ENCODE measurements at regions not wholly inside any gene's neighbourhood (a gene's known extent, or its start where the extent isn't known, plus 50 kb on each side); places are given as distances from the start of the nearest gene placed in this dataset.

DNA sequence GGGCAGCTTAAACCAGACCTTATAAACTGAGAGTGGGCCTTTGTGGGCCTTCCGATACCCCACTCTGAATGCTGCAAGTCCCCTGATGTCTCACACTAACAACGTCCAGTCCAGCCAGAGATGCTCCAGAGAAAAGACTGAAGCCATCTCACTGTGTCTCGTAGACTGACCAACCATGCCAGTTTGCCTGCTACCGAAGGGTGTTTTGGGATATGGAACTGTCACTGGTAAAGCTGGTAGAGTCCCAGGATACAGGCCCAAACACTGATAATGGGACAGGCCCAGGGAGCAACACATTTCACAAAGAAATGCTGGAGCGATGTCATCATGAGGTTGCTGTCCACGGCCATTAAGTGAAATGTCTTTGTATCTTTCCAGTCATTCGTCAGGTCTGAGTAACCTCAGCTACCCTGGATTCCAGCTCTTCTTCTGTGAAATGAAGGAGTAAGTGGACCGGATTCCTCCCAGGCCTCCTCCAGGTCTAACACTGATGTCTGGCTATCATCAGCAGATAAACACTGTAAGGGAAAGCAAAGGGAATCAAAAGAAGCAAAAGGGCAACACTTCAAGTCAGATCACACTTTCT lies 81.6 kb downstream of the SLC5A7 start:
- no peak for FAIRE-seq

DNA sequence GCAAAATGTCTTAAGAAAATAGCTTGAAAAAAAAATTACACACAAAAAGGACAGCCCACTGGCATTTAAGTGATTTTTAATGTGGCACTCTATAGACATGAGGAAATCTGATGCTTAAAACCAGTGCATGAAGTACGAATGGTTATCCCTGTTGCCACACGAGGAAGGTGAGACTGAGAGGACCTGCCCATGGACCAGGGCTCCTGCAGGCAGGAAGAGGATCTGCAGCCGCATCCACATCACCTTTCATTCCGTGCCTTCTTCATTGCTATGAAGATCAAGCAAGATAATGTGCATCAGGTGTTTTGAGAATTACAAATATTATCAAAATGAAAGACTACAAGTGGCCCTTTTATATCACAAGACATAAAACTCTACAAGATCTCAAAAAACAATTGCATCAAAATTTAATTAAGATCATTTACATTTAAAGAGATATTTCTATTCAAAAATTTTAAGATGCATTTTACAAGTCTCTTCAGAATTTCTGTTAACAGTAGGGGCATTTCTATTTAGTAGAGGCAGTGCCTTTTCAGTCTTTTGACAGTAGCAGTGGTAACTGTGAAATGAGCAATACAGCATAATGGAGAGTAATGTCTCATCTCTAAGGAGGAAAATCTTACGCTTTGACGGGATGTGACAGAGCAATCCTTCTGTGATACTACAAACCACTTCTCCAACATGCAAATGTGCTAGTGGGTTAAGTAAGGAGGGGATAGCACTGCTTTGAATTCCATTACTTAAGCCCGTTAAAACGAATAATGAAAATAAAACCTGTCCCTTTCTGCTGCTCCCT lies 83.4 kb downstream of the SLC5A7 start:
- FAIRE-seq, result no peak

DNA sequence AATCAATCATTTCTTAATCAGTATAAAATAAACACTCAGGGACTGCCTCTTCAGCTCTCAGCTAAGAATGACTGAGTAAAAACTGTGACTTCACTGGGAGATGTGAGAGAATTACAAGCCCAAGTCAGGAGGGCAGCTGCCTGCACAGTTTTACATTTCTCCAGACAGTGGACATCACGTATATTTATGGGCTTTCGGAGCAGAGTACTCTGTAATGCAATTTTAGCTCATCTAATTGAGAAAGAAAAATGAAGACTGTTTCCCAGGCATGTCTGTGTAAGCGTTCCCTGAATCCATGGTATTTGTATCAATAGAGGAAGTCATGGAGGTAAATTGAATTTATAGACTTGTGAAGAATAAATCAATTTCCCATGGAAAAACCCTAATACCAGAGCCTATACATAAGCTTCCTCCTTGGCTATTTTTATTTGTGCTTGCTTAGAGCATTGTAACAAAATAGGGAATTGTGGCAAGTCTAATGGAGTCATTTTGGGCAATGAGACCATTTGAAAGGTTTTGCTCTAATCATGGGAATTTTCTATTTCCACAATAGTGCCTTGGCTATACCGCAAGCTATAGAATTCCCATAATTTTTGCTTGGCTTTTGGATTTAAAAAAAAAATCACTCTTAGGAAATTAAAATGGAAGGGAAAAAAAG lies 87.2 kb downstream of the SLC5A7 start:
- FAIRE-seq, result no peak

DNA sequence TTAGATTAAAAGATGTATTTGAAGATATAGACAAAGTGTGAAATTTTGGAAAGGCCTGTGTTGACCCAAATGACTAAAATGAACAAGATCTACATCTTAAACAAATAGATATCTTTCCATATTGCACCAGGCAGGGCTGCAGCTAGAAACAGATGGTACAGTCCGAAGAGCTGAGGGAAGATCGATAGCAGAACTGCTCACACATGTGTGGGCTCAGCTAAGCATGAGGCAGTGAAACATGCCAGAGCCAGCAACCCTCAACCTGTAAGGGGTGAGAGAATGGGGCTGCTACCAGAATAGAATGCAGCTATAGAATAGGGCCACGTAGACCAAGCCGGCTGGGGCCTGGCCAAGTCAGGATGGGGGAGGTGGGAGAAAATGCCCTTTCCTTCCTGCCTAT lies 87.8 kb downstream of the SLC5A7 start:
- no peak for FAIRE-seq

DNA sequence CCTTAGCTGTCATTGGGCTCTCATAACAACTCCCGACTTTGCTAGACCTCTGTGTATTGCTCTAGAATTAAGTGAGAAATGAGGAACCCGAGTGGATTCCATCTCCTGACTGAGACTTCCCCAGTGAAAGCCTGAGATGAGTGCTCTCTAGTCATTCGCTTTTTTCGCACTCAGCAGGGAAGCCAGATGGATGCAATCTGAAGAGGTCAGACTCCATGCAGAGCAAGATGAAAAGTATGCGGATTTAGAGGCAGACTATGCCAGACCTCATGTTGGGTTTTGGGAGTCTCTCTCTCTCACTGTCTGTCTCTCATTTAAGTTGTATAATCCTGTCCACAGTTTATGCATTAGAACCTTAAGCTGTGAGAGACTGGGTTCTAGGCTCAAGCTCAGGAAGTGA lies 88.6 kb downstream of the SLC5A7 start:
- no peak for FAIRE-seq

DNA sequence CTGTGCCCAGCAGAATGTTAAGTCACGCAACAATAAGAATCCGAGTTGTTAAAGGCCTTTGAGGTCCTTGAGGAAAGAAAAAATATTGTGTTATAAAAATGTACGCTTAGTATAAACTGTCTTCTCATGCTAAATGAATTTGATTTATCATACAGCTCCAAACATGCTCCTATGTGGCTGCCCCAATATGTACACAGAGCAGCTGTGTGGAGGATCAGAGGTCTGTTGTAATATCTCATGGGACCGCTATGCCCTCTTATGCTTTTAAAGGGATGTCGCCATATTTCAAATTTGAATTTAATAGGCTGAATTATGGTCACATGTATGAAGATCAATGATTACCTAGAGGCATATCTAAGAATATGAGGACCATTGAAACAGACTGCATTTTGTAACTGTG lies 90.2 kb downstream of the SLC5A7 start:
- no peak for FAIRE-seq

DNA sequence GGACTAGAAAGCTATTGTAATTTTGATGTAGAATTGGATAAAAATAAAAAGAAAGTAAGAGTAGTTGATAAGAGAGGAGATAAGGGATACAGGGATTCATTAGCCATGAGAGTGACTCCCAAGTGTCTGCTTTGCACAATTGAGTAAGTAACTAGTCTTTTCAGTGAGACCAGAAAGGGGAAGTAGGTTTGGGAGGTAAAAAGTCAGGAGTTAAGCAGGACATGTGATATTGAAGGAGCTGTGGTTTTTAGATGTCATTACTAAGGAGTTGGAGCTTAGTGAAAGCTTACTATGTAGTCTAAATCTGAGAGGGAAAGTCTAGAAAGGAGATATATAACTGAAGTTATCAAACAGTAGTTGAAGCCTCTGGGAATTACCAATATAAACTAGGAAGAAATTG lies 93.4 kb downstream of the SLC5A7 start:
- FAIRE-seq, result no peak

DNA sequence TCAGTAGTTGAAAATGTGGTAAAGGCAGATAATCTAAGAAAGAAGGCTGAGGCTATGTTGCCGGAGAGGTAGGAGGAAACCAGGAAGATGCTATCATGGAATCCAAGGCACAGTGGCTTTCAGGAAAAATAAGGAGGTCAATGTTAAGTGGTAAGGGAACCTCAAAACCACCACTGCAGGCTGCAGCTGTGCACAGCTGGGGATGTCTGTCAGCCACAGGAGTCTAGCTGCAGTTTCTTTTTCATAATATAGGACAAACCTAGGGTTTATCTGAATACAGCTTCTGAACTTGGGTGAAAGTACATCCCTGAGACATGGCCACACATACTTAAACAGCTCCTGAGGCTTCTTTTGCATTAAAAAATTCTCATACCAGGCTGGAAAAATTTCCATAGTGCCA lies 93.9 kb downstream of the SLC5A7 start:
- no peak for FAIRE-seq

DNA sequence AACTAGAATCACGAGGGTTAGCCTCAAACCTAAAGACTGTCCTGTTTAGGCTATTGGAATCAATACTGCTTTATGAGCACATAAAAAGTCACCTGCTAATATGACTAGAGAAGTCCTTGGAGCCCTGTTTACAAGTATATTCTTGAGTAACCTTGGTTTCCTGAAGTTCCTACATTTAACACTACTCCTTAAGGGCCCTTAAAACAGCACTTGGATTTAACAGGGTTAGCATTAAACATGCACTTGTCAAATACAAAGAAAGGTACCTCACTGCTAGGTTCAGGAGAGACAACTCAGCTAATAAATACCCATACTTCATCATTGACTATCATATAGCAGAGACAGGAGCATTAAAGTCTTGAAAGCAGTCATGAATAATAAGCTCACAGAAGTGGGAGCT lies 96.7 kb downstream of the SLC5A7 start:
- FAIRE-seq, result no peak

DNA sequence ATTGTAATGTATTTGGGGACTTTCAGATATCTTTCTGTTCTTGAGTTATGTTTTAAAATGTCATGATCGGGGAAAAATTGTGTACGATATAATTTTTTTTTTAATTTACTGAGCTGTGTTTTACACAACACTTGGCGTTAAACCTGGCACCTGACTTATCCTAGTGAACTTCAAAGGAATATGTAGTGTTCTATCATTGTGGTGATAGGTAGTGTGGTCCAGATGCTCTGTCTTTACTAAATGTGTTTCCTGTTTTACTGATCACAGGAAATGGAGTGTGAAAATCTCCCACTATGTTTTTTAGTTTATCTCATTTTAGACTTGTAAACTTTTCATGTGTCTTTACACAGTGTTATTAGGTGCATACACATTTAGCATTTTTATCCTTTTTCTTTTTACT lies 98.0 kb downstream of the SLC5A7 start:
- no peak for FAIRE-seq

DNA sequence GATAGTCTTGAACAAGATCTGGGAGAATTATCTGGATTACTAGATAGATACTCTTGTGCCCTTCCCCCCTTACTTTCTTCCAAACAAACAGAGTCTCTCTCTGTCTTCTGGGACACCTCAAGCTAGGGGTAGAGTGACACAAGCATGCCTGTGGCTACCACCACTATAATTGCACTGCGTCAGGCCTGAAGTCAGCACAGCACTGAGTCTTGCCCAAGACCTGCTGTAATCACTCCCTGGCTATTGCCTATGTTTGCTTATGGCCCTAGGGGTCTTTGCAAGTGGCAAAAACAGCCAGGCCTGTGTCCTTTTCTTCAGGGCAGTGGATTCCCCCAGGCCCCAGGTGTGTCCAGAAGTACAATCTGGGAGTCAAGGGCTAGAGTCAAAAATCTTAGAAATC lies 106.6 kb downstream of the SLC5A7 start:
- no peak for FAIRE-seq

DNA sequence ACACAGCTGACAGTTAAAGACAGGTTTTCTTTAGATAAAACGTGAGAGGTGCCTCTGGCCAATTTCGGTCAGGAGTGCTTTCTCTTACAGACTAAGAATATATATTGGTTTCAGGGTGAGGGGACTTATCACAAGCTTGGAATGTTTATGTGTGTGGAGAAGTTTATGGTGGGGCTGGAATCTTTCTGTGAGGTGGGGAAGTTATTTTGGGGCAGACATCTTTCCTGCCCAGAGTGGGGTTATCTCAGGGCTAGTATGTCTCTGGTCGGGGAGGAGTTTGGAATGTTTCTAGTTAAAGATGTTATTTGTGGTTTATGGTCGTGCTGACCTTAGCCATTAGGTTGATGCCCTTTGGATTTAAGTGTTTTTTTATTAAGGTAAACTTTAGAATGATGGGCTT lies 115.2 kb downstream of the SLC5A7 start:
- FAIRE-seq, result no peak

DNA sequence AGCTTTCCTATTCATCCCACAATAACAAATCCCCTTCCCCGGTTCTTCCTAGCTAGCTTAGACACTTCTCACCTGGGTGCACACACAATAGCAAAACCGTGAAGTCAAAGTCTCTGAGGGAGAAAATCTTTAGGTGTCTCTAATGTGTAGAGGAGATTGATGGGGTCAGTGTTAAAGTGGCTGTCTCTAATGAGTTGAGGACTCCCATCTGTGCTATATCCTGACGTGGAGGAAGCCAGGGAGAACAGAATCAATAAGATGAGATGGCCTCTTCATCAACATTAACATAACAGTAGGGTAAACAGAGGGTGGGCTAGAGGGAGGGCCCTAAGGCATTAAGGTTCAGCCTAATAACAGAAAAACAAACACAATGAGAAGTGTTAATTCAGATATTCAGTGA lies 120.4 kb downstream of the SLC5A7 start:
- no peak for FAIRE-seq

DNA sequence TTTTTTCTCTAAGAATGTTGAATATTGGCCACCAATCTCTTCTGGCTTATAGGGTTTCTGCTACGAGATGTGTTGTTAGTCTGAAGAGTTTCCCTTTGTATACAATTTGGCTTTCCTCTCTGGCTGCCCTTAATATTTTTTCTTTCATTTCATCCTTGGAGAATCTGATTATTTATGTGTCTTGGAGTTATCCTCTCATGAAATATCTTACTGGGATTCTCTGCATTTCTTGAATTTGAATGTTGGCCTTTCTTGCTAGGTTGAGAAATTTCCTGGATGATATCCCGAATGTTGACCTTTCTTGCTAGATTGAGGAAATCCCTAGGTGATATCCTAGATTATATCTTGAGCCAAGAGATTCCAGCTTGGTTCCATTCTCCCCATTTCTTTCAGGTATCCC lies 125.6 kb downstream of the SLC5A7 start:
- no peak for FAIRE-seq

DNA sequence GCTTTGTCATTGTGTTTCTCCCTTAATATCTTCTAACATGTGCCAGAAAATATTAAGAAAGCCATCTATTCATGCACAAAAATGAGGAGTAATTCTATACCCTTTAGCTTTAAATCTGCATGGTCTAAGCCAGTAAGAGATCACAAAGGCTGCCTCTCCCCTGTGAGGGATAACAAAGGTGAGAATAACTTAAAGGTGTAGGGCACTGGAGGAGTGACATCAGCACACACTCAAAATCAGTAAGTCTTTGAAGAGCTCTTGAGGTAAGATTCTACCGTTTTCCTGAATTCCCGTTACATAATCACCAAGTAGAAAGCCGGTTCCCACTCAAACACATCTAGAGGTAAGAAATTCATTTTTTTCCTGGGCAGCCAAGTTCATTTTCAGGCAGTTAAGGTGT lies 123.9 kb upstream of the SULT1C3 start:
- FAIRE-seq, result no peak

DNA sequence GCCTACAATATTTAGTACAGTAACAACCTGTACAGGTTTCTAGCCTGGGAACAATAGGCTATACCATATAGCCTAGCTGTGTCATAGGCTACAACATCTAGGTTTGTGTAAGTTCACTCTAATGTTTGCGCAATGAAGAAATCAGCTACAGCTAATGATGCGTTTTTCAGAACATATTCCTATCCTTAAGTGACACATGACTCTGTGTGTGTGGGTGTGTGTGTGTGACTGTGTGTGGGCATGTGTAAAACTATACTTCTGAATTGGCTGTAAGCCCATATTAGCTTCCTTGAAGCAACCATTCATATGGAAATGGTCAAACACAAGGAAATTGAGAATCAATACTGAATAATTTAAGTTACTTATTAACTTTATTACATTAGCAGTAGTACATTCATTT lies 120.8 kb upstream of the SULT1C3 start:
- FAIRE-seq, result no peak

DNA sequence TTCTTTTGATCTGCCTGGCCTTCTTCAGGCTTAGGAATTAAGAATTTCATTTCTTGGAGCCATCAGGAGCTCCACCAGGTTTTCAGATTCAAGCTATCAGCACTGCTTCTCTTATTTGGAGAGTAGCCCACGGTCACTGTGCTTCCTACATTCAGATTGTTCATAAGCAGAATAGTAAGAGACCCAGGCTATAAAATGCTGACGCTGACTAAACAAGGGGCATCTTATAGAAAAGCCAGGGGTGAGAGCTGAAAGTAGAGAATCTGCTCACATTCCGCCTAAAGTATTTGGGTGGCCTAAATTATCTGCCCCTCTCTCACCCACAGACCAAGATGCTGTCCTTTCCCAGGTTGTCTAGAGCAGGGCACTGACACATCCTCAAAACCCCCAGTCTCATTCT lies 120.3 kb upstream of the SULT1C3 start:
- no peak for FAIRE-seq

DNA sequence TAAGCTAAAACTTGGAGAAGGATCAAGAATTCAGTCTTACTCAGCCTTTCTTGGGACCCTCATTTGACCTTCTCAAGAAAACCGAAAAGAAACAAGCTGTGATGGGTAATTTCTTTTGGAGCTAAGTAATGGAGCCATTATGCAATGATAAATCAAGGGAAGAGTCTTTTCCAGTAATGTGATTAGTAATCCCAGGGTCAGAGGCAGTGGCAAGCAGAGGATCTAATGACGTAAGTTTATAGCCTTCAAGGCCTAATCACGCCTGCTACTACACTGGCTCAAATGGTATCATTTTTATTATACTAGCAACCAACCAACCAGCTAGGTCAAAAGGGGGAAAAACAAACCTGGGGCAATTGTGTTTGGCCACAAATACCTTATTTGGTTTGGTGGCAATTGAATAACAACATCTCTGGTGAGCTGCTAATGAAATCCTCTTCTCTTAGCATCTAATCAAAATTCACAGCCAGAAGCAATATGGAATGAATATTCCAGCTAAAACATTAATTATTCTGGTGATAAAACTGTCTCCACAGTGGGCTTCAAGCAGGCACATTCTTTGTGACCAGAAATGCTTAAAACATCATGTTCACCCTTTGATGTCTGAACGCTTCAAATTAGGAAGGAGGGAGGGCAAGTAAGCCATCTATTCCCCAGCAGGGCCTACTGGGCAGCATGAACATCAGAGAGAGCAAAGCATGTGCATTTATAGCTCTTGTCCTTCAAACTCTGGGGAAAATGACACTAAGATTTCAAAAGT lies 114.9 kb upstream of the SULT1C3 start:
- FAIRE-seq, result no peak

DNA sequence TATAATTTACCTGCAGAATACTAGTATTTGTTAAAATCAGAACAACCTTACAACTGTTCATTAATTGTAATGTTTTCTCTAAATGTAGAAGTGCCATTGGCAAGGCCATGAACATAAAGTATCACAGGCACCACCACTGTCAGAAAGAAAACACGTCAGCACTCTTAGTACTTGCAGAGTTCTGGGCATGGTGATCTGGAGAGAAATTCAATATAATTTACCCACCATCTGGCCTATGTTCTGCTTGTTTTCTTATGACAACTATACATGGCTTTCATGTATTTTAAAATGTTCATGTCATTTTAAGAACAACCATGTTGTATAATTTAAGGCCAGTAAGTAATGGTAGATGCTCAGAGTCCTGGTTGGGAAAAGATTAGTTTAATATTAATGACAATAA lies 114.2 kb upstream of the SULT1C3 start:
- FAIRE-seq, result no peak

DNA sequence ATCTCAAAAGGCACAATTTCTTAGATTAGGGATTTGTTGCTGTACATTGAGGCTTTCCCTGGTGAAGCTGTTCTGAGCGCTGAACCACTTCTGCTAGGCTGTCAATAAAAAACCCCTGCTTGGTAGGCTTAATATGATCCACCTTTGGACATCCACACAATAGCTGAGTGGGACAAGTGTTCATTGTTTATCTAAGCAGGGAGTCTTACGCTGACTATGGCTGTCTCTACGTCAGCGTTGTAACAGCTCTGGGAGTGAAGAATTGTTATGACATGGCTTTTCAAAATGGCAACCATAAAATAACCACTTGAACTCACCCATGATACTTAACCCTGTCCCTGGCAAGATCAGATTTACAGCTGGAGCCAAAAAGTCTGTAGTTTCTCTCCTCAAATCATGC lies 111.5 kb upstream of the SULT1C3 start:
- FAIRE-seq, result no peak

DNA sequence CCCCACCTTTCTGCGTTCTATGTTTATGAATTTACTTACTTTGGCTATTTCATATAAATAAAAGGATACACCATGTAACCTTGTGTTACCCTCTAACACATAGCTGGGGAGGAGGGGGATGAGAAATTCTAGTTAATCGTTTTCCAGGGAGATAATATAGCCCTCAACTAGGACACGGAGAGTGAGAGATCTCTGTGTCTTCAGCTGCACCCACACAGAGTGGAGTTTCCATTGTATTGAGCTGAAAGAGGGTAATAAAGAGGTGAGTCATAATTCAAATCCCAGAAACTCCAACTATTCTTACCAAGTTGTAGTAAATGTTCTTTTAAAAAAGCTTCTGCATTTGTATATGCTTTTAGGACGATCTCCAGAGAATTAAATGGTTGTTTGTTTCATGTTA lies 110.1 kb upstream of the SULT1C3 start:
- FAIRE-seq, result no peak

DNA sequence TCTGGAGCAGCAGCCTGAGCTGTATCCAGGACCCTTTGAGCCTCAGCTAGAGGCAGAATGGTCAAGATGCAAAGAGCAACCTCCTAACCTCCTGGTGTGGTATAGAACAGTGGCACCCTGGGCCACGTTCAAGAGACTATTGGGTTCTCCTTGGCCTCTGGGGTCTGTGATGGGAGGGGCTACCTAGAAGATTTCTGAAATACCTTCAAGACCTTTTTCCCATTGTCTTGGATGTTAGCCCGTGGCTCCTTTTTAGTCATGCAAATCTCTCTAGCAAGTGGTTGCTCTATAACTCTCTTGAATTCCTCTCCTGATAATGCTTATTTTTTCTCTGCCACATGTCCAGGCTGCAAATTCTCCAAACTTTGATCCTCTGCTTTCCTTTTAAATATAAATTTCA lies 106.3 kb upstream of the SULT1C3 start:
- no peak for FAIRE-seq

DNA sequence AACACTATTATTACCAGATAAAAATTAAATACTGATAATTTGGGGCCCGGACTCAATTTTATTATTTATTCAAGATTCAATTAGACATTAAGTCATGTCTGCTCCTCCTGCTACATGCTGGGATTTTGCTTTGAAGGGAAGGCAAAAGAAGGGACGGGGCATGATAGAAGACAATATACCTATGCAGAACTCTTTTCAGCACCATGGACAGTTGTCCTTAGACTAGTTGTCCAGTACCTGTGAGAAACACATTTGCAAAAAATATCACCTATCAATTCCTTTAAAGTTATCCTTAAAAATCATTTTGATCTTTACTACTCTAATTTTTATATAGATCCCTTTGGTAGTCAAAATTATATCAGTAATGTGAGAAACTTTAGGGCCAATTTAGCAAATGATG lies 100.2 kb upstream of the SULT1C3 start:
- FAIRE-seq, result no peak

Data from A204.1 (cell line).